GM23248 (cell line): ENCODE measurements at regions not wholly inside any gene's neighbourhood (a gene's known extent, or its start where the extent isn't known, plus 50 kb on each side); places are given as distances from the start of the nearest gene placed in this dataset.
"Not testable (repeated sequence)": the region's sequence is repeated elsewhere in the genome, so short reads cannot be mapped to it uniquely, and the experiment has no call there.

Experiments used
- DNase-seq: peaks from one replicate; pipeline ENCODE4 v3.0.0-alpha.2; 2015
- H2AFZ ChIP-seq: fragments of 200-600 bp; sonication (generic); 2 replicates; pipeline ENCODE4 v1.6.1; 2016; ENCODE audit warnings: antibody characterized with exemption
- H3F3A ChIP-seq: fragments of 200-600 bp; sonication (generic); 2 replicates; pipeline ENCODE4 v1.6.1; 2016; ENCODE audit warnings: mild to moderate bottlenecking, antibody characterized with exemption, mixed run types; ENCODE audit not compliant: insufficient read depth
- H3K27ac ChIP-seq: fragments of 200-600 bp; sonication (generic); 2 replicates; pipeline ENCODE4 v1.5.1; 2016; ENCODE audit warnings: mild to moderate bottlenecking
- H3K27me3 ChIP-seq: fragments of 200-600 bp; sonication (generic); replicated peaks from 2 replicates; pipeline ENCODE4 v1.6.1; 2016; ENCODE audit warnings: mild to moderate bottlenecking; ENCODE audit not compliant: insufficient read depth
- H3K36me3 ChIP-seq: fragments of 200-600 bp; sonication (generic); 2 replicates; pipeline ENCODE4 v1.6.1; 2016; ENCODE audit warnings: low read depth, mild to moderate bottlenecking
- H3K4me1 ChIP-seq: fragments of 200-600 bp; sonication (generic); 2 replicates; pipeline ENCODE4 v1.6.1; 2016; ENCODE audit warnings: mild to moderate bottlenecking; ENCODE audit not compliant: insufficient read depth
- H3K4me2 ChIP-seq: fragments of 200-600 bp; sonication (generic); one replicate; pipeline ENCODE4 v1.6.1; 2016; ENCODE audit warnings: mild to moderate bottlenecking; ENCODE audit not compliant: unreplicated experiment
- H3K4me3 ChIP-seq: fragments of 200-600 bp; sonication (generic); 2 replicates; pipeline ENCODE4 v1.5.1; 2016; ENCODE audit warnings: mild to moderate bottlenecking
- H3K79me2 ChIP-seq: fragments of 200-600 bp; sonication (generic); 2 replicates; pipeline ENCODE4 v1.6.1; 2016; ENCODE audit warnings: mild to moderate bottlenecking; ENCODE audit not compliant: insufficient read depth
- H3K9ac ChIP-seq: fragments of 200-600 bp; sonication (generic); 2 replicates; pipeline ENCODE4 v1.6.1; 2016; ENCODE audit warnings: mild to moderate bottlenecking
- H3K9me2 ChIP-seq: fragments of 200-600 bp; sonication (generic); 2 replicates; pipeline ENCODE4 v1.6.1; 2016; ENCODE audit warnings: mixed run types, mild to moderate bottlenecking, moderate library complexity; ENCODE audit not compliant: insufficient read depth
- H3K9me3 ChIP-seq: fragments of 200-600 bp; sonication (generic); one replicate; pipeline ENCODE4 v1.6.1; 2017; ENCODE audit warnings: low read depth
- H4K20me1 ChIP-seq: fragments of 200-600 bp; sonication (generic); 2 replicates; pipeline ENCODE4 v1.6.0; 2016; ENCODE audit not compliant: insufficient read depth
- EZH2 ChIP-seq: fragments of 200-600 bp; sonication (generic); IDR thresholded peaks from 2 replicates; pipeline ENCODE4 v1.6.1; 2018; ENCODE audit warnings: antibody characterized with exemption, mild to moderate bottlenecking; ENCODE audit not compliant: insufficient read depth, poor library complexity, severe bottlenecking
- EZH2phosphoT487 ChIP-seq: fragments of 200-600 bp; sonication (generic); IDR thresholded peaks from 2 replicates; pipeline ENCODE4 v1.6.1; 2018; ENCODE audit warnings: antibody characterized with exemption, moderate library complexity, mild to moderate bottlenecking, low read depth; ENCODE audit not compliant: insufficient read depth
- WGBS, 2 experiments: methylation state at CpG; one replicate each; pipeline ENCODE4 v1.1.6; 2015 to 2017; ENCODE audit warnings: low lambda C conversion rate in 2 of 2, low coverage in 1 of 2; ENCODE audit errors: missing lambda C conversion rate in 2 of 2; 5-methylcytosine and 5-hydroxymethylcytosine counted together
- in situ Hi-C: fragments of 300-500 bp; cut with MboI; formaldehyde crosslinking; loops from 2 replicates; pipeline ENCODE4 v1.15.0; 2020

DNA sequence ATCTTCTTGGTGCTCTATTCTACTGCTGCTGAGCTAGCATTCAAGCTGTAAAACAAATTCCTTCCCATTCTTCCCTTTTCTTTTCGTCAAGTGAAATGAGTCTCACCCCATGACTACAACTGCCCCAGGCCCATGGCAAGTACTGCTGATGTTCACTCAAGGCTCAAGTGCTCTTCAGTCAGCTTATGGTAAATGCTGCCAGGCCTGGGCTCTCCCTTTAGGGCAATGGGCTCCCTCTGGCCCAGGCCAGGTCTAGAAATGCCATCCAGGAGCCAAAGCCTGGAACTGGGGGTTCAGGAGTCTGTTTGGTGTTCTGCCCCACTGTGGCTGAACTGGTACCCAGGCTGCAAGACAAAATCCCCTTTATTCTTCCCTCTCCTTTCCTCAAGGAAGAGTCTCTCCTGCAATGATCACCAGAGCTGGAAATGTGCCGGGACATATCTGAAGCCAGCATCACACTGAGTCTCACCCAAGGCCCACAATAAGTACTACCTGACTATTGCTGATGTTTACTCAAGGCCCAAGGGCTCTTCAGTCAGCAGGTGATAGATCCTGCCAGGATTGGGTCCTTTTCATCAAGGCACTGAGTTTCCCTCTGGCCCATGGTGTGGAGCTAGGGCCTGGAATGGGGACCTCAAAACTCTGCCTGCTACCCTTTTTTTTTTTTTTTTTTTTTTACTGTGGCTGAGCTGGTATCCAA is 205.0 kb upstream of the STAC start:
- WGBS, 2 experiments: 89 to 92% methylated on average over 2 of the region's 2 CpGs
- no peak for DNase-seq
- H4K20me1 ChIP-seq: no peaks in the 10 kb centered on the region
- peaks cover 11% of the 10 kb centered on the region for H3K4me1 ChIP-seq
- H3K79me2 ChIP-seq: no peaks in the 10 kb centered on the region
- TF ChIP-seq EZH2phosphoT487 (no peak), EZH2 (no peak)
- H3K36me3 ChIP-seq: no peaks in the 10 kb centered on the region
- H3K4me2 ChIP-seq: no peak overlapping the region
- in situ Hi-C loops: no loop called here
- H3K27me3 ChIP-seq: no peaks in the 10 kb centered on the region
- H3K9me3 ChIP-seq: no peaks in the 10 kb centered on the region
- H2AFZ ChIP-seq: no peak overlapping the region
- H3K27ac ChIP-seq: no peak overlapping the region
- H3K4me3 ChIP-seq: no peak overlapping the region
- H3F3A ChIP-seq: no peaks in the 10 kb centered on the region
- peaks cover 5% of the 10 kb centered on the region; the same call in 1 of the 2 replicates for H3K9me2 ChIP-seq
- no peak overlapping the region for H3K9ac ChIP-seq

DNA sequence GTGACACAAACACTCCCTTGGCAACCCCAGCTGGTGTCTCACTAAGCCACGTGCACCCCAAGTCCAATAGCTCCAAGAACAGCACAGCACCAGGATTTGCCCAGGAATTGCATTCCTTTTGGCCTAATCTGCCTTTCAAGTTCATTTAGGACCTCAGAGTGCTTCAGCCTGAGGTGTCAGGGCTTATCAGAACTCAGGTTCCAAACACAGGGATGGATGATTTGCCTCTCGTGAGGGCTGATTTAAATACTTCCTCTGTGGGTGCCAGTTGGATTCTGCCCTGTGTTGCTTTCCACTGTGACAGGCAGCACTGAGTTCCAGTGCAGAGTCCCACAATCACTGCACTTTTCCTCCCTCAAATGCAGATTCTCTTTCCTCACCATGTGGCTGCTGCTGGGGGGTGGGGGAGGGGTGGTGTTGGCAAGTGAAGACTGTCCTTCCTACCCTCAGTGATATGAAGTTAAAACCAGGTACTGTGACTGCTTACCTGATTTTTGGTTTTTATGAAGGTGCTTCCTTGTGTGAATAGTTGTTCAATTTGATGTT is 204.3 kb upstream of the STAC start:
- H3K4me1 ChIP-seq: peaks cover 11% of the 10 kb centered on the region
- H3F3A ChIP-seq: no peaks in the 10 kb centered on the region
- in situ Hi-C loops: no loop called here
- no peak overlapping the region for H2AFZ ChIP-seq
- H3K36me3 ChIP-seq: no peaks in the 10 kb centered on the region
- 61 to 83% methylated on average over 2 of the region's 2 CpGs for WGBS, 2 experiments
- H3K9me3 ChIP-seq: no peaks in the 10 kb centered on the region
- H3K4me3 ChIP-seq: no peak overlapping the region
- TF ChIP-seq EZH2 (no peak), EZH2phosphoT487 (no peak)
- H3K9me2 ChIP-seq: peaks cover 5% of the 10 kb centered on the region; the same call in 1 of the 2 replicates
- H3K27me3 ChIP-seq: no peaks in the 10 kb centered on the region
- H3K4me2 ChIP-seq: no peak overlapping the region
- H3K9ac ChIP-seq: no peak overlapping the region
- DNase-seq: peak; percentile 6
- H4K20me1 ChIP-seq: no peaks in the 10 kb centered on the region
- H3K79me2 ChIP-seq: no peaks in the 10 kb centered on the region
- no peak overlapping the region for H3K27ac ChIP-seq

DNA sequence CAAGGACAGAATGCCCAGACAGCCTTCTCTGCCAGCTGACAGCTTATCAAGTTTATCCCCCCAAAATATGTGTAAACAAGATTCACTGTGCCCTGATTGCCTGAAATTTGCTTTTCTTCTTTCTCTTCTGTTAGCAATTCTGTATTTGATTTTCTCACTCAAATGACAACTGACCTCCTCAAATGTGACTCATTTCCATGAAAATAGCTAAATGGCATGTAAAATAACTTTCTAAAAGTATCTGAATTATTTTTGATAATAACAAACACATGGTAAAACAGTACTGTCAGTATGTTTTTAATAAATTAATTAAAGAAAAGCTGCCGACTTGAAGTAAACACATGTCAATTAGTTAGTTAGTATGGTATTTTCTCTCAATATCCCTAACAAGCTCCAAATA is 202.3 kb upstream of the STAC start:
- H3K9me2 ChIP-seq: peaks cover 4% of the 10 kb centered on the region; the same call in 1 of the 2 replicates
- H3K4me1 ChIP-seq: peaks cover 11% of the 10 kb centered on the region
- H3K4me3 ChIP-seq: no peak overlapping the region
- no peaks in the 10 kb centered on the region for H3F3A ChIP-seq
- in situ Hi-C loops: no loop called here
- 0 to 3% methylated on average over 1 of the region's 1 CpG for WGBS, 2 experiments
- H3K9ac ChIP-seq: no peak overlapping the region
- H3K27me3 ChIP-seq: no peaks in the 10 kb centered on the region
- no peak overlapping the region for H3K27ac ChIP-seq
- H3K9me3 ChIP-seq: no peaks in the 10 kb centered on the region
- no peak overlapping the region for H2AFZ ChIP-seq
- no peaks in the 10 kb centered on the region for H3K36me3 ChIP-seq
- H3K79me2 ChIP-seq: no peaks in the 10 kb centered on the region
- H4K20me1 ChIP-seq: no peaks in the 10 kb centered on the region
- TF ChIP-seq EZH2 (no peak), EZH2phosphoT487 (no peak)
- peak; percentile 16 for DNase-seq
- H3K4me2 ChIP-seq: peak overlapping the region; percentile 47

DNA sequence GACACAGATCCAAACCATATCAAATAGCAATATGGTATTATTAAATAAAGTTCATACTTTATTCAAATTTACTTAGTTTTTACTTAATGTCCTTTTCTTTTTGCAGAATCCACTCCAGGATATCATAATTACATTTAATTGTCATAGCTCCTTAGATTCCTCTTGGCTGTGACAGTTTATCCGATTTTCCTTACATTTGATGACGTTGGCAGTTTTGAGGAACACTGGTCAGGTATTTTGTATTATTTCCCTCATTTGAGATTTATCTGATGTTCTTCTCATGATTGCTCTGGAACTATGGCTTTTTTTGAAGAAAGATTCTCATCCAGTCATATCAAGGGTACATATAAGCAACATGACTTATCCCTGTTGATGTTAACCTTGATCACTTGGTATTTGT is 198.3 kb upstream of the STAC start:
- Histone ChIP-seq H3K36me3 (no peaks in the 10 kb centered on the region), H3K27me3 (no peaks in the 10 kb centered on the region), H3K4me1 (peaks cover 11% of the 10 kb centered on the region), H3K4me2 (no peak overlapping the region), H3K4me3 (no peak overlapping the region), H4K20me1 (no peaks in the 10 kb centered on the region), H2AFZ (no peak overlapping the region), H3K9me2 (no peaks in the 10 kb centered on the region), H3K9ac (no peak overlapping the region), H3K27ac (no peak overlapping the region), H3F3A (no peaks in the 10 kb centered on the region), H3K79me2 (no peaks in the 10 kb centered on the region), H3K9me3 (no peaks in the 10 kb centered on the region)
- in situ Hi-C loops: no loop called here
- WGBS, 2 experiments: 59 to 62% methylated on average over 2 of the region's 2 CpGs
- DNase-seq: no peak
- TF ChIP-seq EZH2phosphoT487 (no peak), EZH2 (no peak)

DNA sequence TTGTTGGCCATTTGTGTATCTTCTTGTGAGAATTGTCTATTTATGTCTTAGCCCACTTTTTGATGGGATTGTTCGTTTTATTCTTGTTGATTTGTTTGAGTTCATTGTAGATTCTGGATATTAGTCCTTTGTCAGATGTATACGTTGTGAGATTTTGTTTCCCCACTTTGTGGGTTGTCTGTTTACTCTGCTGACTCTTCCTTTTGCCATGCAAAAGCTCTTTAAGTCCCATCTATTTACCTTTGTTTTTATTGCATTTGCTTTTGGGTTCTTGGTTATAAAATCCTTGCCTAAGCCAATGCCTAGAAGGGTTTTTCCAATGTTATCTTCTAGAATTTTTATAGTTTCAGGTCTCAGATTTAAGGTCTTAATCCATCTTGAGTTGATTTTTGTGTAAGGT is 193.1 kb upstream of the STAC start:
- WGBS, 2 experiments: 60 to 62% methylated on average over 2 of the region's 2 CpGs

More for the DNA sequence above, 193.1 kb upstream of the STAC start:
- in situ Hi-C loops, H3K27ac ChIP-seq, H3K4me3 ChIP-seq, H3K9me3 ChIP-seq, H3K4me1 ChIP-seq, H3K4me2 ChIP-seq, DNase-seq, H3K9me2 ChIP-seq, H3K9ac ChIP-seq, H4K20me1 ChIP-seq, H3K36me3 ChIP-seq, H3K27me3 ChIP-seq, H3F3A ChIP-seq, H3K79me2 ChIP-seq, H2AFZ ChIP-seq: not testable (repeated sequence)
